HG03097 (cell line): ENCODE measurements at regions not wholly inside any gene's neighbourhood (a gene's known extent, or its start where the extent isn't known, plus 50 kb on each side); places are given as distances from the start of the nearest gene placed in this dataset.
"Not testable (repeated sequence)": the region's sequence is repeated elsewhere in the genome, so short reads cannot be mapped to it uniquely, and the experiment has no call there.

Experiments
- ATAC-seq: cut with Tn5 transposase; IDR thresholded peaks from one replicate; pipeline ENCODE4 v1.9.1; 2021; ENCODE audit not compliant: unreplicated experiment, low FRiP score

GRCh38 chr6:10138917-10139316 is 276.0 kb downstream of the TFAP2A start:
- no peak for ATAC-seq

DNA sequence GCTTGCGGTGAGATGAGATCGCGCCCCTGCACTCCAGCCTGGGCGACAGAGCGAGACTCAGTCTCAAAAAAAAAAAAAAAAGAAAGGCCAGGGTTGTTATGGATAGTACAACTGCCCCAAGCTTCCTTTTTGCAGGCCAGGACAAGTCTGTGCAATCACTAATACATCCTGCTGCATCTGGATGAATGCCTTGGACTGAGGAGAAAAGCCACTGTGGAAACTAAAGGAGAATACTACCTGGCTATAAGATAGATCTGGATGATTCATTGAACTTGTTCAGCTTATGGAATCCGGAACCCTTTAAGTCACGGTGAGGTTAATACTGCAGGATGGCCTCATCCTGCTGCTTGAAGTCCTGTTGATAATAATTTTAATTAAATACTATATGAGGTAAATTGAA is 278.2 kb downstream of the TFAP2A start:
- no peak for ATAC-seq

GRCh38 chr6:10134185-10134584 is 280.7 kb downstream of the TFAP2A start:
- ATAC-seq: not testable (repeated sequence)

GRCh38 chr6:10128721-10129120 is 286.2 kb downstream of the TFAP2A start:
- ATAC-seq: no peak

GRCh38 chr6:10122164-10122563 is 292.7 kb downstream of the TFAP2A start:
- no peak for ATAC-seq

GRCh38 chr6:10112871-10113549 is 301.9 kb downstream of the TFAP2A start:
- no peak for ATAC-seq

DNA sequence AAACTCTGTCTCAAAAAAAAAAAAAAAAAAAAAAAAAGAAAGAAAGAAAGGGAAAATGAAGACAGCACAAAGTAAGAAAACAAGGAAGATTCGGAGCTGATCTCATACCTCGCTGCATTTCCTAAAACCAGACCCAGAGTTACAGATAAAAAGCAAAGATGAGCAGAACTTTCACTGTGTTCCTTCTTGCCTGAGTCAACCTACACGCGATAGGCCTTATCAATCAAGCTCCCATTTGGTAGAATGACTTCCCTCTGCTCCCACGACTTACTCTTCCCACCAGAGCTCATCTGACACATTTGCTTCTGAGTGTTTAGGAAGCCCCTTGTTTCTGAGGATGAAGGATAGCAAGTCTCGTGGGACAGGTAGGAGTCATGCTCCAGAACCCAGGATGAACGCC is 302.9 kb downstream of the TFAP2A start:
- ATAC-seq: no peak

DNA sequence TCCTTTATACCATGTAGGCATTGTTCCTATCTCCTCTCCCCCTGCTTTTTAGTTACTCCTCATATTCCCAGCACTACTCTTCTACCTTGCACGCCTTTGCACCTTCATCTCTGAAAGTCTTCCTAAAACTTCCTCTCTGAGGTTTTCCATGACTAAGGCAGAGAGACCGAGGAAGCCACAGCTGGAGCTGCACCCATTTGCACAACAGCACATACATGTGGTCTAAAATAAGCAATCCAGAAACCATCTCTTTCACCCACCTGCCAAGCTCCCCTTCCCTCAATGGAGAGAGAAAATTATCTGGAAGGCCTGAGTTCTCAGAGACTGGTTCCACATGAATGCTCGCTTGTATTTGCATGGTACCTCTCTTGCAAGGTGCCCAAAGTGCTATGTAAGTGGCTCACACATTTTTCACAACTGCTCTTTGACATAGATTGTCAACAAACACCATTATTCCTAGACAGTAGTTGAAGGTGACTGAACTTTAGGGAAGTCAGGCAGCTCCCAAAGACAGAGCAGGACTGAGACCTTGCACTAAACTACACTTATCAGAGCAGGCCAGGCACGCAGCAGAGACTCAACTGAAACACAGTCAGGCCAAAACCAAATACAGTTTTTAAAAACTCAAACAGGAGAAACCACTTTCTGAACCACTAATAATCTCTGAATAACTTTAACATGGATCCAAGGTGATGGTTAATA is 313.2 kb downstream of the TFAP2A start:
- no peak for ATAC-seq

GRCh38 chr6:10099529-10100140 is 315.2 kb downstream of the TFAP2A start:
- ATAC-seq: no peak

- ATAC-seq: no peak
Measured at GRCh38 chr6:10098756-10099528, 315.9 kb downstream of the TFAP2A start.

DNA sequence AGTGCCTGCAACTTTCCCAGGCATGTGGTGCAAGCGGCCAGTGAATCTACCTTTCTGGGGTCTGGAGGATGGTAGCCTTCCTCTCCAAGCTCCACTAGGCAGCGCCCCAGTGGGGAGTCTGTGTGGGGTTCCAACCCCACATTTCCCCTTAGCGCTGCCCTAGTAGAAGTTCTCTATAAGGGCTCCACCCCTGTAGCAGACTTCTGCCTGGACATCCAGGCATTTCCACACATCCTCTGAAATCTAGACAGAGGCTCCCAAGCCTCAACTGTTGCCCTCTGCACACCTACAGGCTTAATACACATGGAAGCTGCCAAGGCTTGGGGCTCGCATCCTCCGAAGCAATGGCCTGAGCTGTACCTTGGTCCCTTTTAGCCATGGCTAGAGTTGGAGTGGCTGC is 321.6 kb downstream of the TFAP2A start:
- no peak for ATAC-seq

DNA sequence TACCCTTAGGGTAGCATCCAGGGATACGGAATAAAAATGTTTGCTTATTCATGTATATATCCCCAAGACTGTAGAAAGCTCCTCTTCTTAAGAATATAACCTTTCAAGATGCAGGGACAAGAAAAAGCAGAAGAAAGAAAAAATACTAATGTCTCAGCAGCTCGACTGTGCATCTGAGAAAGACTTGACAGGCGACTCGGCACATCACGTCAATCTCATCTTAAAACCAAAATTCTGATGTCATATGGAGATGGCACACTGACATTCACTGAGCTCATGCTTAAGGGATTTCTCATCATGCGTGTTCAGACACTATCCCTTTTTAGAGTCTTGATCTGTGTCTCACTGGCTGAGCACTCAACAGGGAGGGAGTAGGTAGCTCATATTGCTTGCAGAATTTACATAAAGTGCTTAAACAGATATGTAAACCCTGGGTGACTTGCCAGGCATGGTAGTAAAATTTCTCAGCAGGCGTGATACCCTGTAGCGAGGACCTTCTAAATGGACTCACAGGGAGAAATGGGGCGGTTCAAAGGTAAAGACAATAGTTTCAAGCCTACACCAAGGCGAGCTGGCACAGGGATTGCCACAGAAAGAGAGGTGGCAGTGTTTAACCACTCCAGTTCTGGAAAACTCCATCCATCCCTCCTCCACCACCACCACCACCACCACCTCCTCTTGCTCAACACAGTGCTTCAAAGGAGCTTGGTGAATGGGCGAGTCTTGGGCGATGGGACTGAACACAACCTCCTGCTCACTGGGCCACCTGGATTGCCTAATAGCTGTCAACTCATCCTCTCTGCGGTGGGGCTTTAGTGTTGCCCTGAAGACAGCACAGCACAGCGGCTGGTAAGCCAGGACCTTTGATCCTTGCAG is 330.5 kb downstream of the TFAP2A start:
- no peak for ATAC-seq

DNA sequence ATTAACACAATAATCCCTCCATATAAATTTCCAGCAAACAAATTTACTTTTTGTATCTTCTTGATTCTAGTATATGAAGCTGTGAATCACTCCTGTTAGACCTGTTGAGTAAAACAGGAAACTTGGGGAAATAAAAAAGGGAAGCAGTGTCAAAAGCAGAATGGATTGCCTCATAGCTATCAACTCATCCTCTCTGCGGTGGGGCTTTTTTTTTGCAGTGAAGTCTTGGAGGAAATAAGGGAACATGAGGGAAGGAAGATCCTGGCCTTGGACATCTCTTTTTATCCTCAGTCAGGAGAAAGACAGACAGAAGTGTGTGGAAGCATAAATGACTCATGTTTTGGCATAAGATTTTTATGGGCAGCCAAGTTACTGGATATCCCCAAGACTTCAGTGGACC is 332.5 kb downstream of the TFAP2A start:
- no peak for ATAC-seq

DNA sequence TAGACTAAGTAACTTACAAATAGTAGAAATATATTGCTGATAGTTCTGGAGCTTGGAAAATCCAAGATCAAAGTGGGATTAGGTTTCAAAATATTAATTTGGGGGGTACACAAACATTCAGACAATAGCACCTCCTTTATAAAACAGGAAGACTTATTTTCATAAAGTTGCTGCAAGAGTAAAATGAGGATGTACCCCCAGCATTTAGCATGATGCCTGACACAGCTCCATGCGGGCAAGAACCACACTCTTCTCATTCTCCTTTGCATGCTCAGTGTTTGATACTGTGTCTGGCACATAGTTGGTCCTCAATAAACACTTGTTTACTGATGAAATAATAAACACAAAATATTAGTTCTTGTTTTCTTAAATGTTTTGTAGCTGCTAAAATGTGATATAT is 332.9 kb downstream of the TFAP2A start:
- no peak for ATAC-seq

- ATAC-seq: no peak
Measured at GRCh38 chr6:10081075-10081474, 333.8 kb downstream of the TFAP2A start.

DNA sequence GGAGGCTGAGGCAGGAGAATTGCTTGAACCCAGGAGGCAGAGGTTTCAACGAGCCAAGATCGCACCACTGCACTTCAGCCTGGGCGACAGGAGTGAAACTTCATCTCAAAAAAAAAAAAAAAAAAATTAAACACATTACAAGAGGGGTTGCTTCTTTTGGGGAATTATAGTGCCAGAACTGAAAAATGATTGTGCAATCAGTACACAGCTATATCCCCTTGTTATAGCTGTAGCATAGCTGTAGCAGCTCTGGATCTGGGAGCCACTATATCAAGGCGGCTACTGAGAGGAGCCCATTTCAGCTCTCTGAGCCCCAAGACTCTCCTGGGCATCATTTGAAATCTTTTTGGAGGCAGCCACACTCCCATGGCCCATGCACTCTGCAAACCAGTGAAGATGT is 334.3 kb downstream of the TFAP2A start:
- ATAC-seq: no peak

GRCh38 chr6:10078581-10078980 is 336.3 kb downstream of the TFAP2A start:
- ATAC-seq: no peak

GRCh38 chr6:10074726-10075125 is 340.1 kb downstream of the TFAP2A start:
- ATAC-seq: not testable (repeated sequence)

DNA sequence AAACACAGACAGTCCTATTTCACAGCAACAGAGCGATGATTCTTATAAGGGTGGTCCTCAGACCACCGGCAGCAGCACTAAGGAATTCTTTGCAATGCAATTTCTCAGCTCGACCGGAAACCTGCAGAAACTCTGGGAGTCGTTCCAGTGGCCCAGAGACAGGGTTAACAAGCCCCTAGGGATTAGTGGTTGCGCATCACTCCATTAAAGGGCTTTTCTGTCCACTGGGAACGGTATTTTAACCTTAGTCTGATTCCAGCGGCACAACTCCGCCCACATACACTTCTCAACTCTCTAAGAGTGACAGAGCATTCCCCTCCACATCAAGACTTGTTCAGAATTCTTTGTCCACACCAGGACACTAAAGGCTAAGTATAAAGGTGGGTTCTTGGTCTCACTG is 341.5 kb downstream of the TFAP2A start:
- no peak for ATAC-seq

DNA sequence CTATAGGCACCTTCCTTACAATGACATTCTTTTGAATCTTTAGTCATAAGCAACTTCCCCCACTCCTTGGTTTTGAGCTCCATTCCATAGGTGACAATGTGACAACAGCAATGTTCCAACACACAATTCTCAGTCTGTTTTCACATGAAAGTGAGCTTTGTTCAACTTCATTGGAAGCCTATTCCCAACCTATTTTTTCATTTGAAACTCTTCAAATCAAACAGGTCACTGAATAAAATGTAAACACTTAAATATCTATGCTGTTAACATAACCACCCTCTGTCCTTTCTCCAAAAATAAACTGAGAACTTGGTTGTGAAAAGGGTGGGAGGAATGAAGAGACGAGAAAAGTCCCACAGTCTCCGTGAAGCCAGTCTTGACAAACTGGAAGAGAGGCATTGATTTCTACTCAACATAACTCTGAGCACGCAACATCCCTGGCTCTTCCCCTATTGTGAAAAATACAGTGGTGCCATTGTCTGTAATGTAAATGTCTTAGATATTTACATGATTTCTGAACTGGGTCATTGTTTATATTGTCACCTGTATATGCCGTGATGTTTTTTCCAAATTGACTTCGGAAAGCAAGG is 343.1 kb downstream of the TFAP2A start:
- no peak for ATAC-seq
